ENCODE measurements at regions not wholly inside any gene's neighbourhood (a gene's known extent, or its start where the extent isn't known, plus 50 kb on each side); places are given as distances from the start of the nearest gene placed in this dataset.

DNA sequence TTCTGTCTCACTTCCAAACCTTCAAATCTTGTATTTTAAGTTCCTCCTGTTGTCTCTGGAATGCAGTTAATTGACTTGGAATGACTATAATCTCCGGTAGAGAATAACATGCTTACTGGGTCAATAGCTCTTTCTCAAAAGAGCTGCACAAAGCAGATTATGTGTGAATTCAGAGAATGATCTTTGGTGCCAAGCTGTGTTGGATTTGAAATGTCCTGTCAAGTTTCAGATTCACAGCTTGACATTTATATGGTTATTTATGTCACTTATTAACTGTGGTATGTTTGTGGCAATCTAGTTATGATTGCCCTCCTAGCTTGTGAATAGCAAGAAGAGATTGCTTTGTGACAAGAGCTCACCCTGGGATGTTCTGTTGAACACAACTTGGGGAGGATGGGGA lies 128.3 kb upstream of the KCNE2 start:
- peaks cover 13% of the 10 kb centered on the region for H3K9me3 Mint-ChIP-seq
- peaks cover 16% of the 10 kb centered on the region for H3K4me1 Mint-ChIP-seq
- no peaks in the 10 kb centered on the region for H3K27me3 Mint-ChIP-seq (ENCODE audit: low read depth)
- peaks cover 4% of the 10 kb centered on the region for H3K36me3 Mint-ChIP-seq
- TF ChIP-seq, protein P1, sequence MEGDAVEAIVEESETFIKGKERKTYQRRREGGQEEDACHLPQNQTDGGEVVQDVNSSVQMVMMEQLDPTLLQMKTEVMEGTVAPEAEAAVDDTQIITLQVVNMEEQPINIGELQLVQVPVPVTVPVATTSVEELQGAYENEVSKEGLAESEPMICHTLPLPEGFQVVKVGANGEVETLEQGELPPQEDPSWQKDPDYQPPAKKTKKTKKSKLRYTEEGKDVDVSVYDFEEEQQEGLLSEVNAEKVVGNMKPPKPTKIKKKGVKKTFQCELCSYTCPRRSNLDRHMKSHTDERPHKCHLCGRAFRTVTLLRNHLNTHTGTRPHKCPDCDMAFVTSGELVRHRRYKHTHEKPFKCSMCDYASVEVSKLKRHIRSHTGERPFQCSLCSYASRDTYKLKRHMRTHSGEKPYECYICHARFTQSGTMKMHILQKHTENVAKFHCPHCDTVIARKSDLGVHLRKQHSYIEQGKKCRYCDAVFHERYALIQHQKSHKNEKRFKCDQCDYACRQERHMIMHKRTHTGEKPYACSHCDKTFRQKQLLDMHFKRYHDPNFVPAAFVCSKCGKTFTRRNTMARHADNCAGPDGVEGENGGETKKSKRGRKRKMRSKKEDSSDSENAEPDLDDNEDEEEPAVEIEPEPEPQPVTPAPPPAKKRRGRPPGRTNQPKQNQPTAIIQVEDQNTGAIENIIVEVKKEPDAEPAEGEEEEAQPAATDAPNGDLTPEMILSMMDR (IDR thresholded peaks at IDR 0.05; ENCODE audit: unreplicated experiment), result no peak
- peak overlapping the region; percentile 39 for H3K27ac Mint-ChIP-seq
- H3K4me3 Mint-ChIP-seq, result no peak overlapping the region
- DNase-seq (ENCODE audit: low spot score in 2 of 2, unreplicated experiment in 2 of 2), result no peak

GRCh38 chr21:34242973-34243372 lies 120.8 kb upstream of the KCNE2 start:
- no peak overlapping the region for H3K4me3 Mint-ChIP-seq
- no peaks in the 10 kb centered on the region for H3K4me1 Mint-ChIP-seq

DNA sequence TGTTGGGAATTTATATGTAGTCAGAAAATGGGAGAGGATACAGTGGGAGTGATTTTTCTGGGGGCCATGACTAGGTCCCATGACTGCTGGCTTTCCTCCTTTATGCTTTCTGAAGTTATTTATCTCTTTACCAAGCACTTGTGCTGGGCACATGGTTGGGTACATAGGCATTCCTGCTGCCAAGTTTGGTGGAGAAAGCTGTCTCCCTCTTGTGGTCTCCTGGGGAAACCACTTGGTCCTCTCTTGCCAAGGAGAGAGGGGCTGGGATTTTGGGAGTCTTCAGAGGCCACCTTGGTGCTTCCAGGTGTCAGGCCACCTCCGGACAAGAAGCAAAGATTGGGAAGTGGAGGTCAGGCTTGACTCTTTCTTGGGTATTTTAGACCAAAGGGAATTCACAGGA lies 120.2 kb upstream of the KCNE2 start:
- H3K27me3 Mint-ChIP-seq (ENCODE audit: low read depth), result no peaks in the 10 kb centered on the region
- H3K4me1 Mint-ChIP-seq, result no peaks in the 10 kb centered on the region
- peaks cover 6% of the 10 kb centered on the region for H3K36me3 Mint-ChIP-seq
- H3K27ac Mint-ChIP-seq, result no peak overlapping the region
- no peak for DNase-seq (ENCODE audit: low spot score in 2 of 2, unreplicated experiment in 2 of 2)
- H3K9me3 Mint-ChIP-seq, result peaks cover 15% of the 10 kb centered on the region
- H3K4me3 Mint-ChIP-seq, result no peak overlapping the region
- TF ChIP-seq, protein P1 (IDR thresholded peaks at IDR 0.05; ENCODE audit: unreplicated experiment), result no peak

More at GRCh38 chr21:34242973-34243372, 120.8 kb upstream of the KCNE2 start:
- peaks cover 3% of the 10 kb centered on the region for H3K36me3 Mint-ChIP-seq
- H3K9me3 Mint-ChIP-seq, result peaks cover 10% of the 10 kb centered on the region
- no peak for DNase-seq (ENCODE audit: low spot score in 2 of 2, unreplicated experiment in 2 of 2)
- H3K27ac Mint-ChIP-seq, result no peak overlapping the region
- no peaks in the 10 kb centered on the region for H3K27me3 Mint-ChIP-seq (ENCODE audit: low read depth)
- TF ChIP-seq, protein P1 (IDR thresholded peaks at IDR 0.05; ENCODE audit: unreplicated experiment), result no peak

- H3K9me3 Mint-ChIP-seq, result peaks cover 69% of the 10 kb centered on the region
- TF ChIP-seq, protein P1 (IDR thresholded peaks at IDR 0.05; ENCODE audit: unreplicated experiment), result no peak
- no peaks in the 10 kb centered on the region for H3K4me1 Mint-ChIP-seq
- H3K36me3 Mint-ChIP-seq, result peaks cover 32% of the 10 kb centered on the region
- no peaks in the 10 kb centered on the region for H3K27me3 Mint-ChIP-seq (ENCODE audit: low read depth)
- H3K4me3 Mint-ChIP-seq, result no peak overlapping the region
- no peak for DNase-seq (ENCODE audit: low spot score in 2 of 2, unreplicated experiment in 2 of 2)
- no peak overlapping the region for H3K27ac Mint-ChIP-seq
Observed at GRCh38 chr21:34252751-34253150, 111.1 kb upstream of the KCNE2 start.

GRCh38 chr21:34255073-34255472 lies 108.7 kb upstream of the KCNE2 start:
- Mint-ChIP-seq H3K4me1 (peaks cover under 1% of the 10 kb centered on the region), H3K9me3 (peaks cover 66% of the 10 kb centered on the region), H3K27me3 (ENCODE audit: low read depth) (no peaks in the 10 kb centered on the region), H3K4me3 (no peak overlapping the region), H3K27ac (no peak overlapping the region), H3K36me3 (peaks cover 29% of the 10 kb centered on the region)
- TF ChIP-seq, protein P1 (IDR thresholded peaks at IDR 0.05; ENCODE audit: unreplicated experiment), result no peak
- no peak for DNase-seq (ENCODE audit: low spot score in 2 of 2, unreplicated experiment in 2 of 2)

Data from mesothelial cell of epicardium (in vitro differentiated cells).